HEK293T (cell line): ENCODE measurements at regions not wholly inside any gene's neighbourhood (a gene's known extent, or its start where the extent isn't known, plus 50 kb on each side); places are given as distances from the start of the nearest gene placed in this dataset.

ENCODE experiments used
- CTCF ChIA-PET: fragments of 350-600 bp; formaldehyde crosslinking; extraction: SDS; loops from one replicate; lab custom pipeline; 2021; ENCODE audit warnings: antibody characterized with exemption, inconsistent platforms; lab: Yijun Ruan, JAX
- POLR2A ChIA-PET: fragments of 350-600 bp; formaldehyde crosslinking; extraction: SDS; loops from one replicate; lab custom pipeline; 2020; ENCODE audit warnings: antibody characterized with exemption, inconsistent platforms; lab: Yijun Ruan, JAX
- DNase-seq: peaks from one replicate; pipeline ENCODE4 v3.0.0; 2012; ENCODE audit warnings: mixed read lengths; ENCODE audit errors: extremely low spot score
- ARNT ChIP-seq: fragments of 450-650 bp; IDR thresholded peaks from 2 replicates; pipeline ENCODE4 v1.6.1; 2017; ENCODE audit warnings: mild to moderate bottlenecking
- BHLHE40 ChIP-seq: fragments of 450-650 bp; IDR thresholded peaks from 2 replicates; pipeline ENCODE4 v1.6.1; 2016; ENCODE audit warnings: mild to moderate bottlenecking, moderate library complexity, borderline replicate concordance
- CTBP1 ChIP-seq: fragments of 450-650 bp; IDR thresholded peaks from 2 replicates; pipeline ENCODE4 v1.6.1; 2016; ENCODE audit warnings: borderline replicate concordance
- ELF4 ChIP-seq: fragments of 450-650 bp; IDR thresholded peaks from 2 replicates; pipeline ENCODE4 v1.6.1; 2017; ENCODE audit warnings: antibody characterized with exemption
- FOXA1 ChIP-seq: fragments of 450-650 bp; IDR thresholded peaks from 2 replicates; pipeline ENCODE4 v1.6.1; 2016; ENCODE audit warnings: mild to moderate bottlenecking
- FOXK2 ChIP-seq: fragments of 450-650 bp; IDR thresholded peaks from 2 replicates; pipeline ENCODE4 v1.6.1; 2016; ENCODE audit warnings: mild to moderate bottlenecking
- FOXM1 ChIP-seq: fragments of 450-650 bp; IDR thresholded peaks from 2 replicates; pipeline ENCODE4 v1.6.1; 2017; ENCODE audit warnings: mild to moderate bottlenecking, borderline replicate concordance
- HDGF ChIP-seq: fragments of 450-650 bp; IDR thresholded peaks from 2 replicates; pipeline ENCODE4 v1.6.1; 2017; ENCODE audit warnings: antibody characterized with exemption, borderline replicate concordance
- L3MBTL2 ChIP-seq: fragments of 450-650 bp; conservative IDR thresholded peaks from 2 replicates; pipeline ENCODE4 v1.6.1; 2016; ENCODE audit warnings: mild to moderate bottlenecking
- LEF1 ChIP-seq: fragments of 450-650 bp; IDR thresholded peaks from 2 replicates; pipeline ENCODE4 v1.6.1; 2017; ENCODE audit warnings: mild to moderate bottlenecking, borderline replicate concordance
- NFRKB ChIP-seq: fragments of 450-650 bp; IDR thresholded peaks from 2 replicates; pipeline ENCODE4 v1.6.1; 2016; ENCODE audit warnings: mild to moderate bottlenecking, moderate library complexity
- SP1 ChIP-seq: fragments of 450-650 bp; IDR thresholded peaks from 2 replicates; pipeline ENCODE4 v1.6.1; 2017
- SUZ12 ChIP-seq: fragments of 450-650 bp; IDR thresholded peaks from 2 replicates; pipeline ENCODE4 v1.6.1; 2016; ENCODE audit warnings: mild to moderate bottlenecking
- TARDBP ChIP-seq: fragments of 450-650 bp; IDR thresholded peaks from 2 replicates; pipeline ENCODE4 v1.6.1; 2016
- ZNF384 ChIP-seq: fragments of 450-650 bp; IDR thresholded peaks from 2 replicates; pipeline ENCODE4 v1.6.1; 2016
- TF ChIP-seq, protein P1 (sequence below): fragments of 450-650 bp; IDR thresholded peaks from 2 replicates; pipeline ENCODE4 v1.6.1; 2016

GRCh38 chr12:66915306-66915904, 236.5 kb upstream of the GRIP1 start:
- ChIA-PET CTCF (no interaction called here), POLR2A (no interaction called here)
- peak; percentile 14 for DNase-seq
- no peak for TF ChIP-seq BHLHE40
- TF ChIP-seq, protein P1, sequence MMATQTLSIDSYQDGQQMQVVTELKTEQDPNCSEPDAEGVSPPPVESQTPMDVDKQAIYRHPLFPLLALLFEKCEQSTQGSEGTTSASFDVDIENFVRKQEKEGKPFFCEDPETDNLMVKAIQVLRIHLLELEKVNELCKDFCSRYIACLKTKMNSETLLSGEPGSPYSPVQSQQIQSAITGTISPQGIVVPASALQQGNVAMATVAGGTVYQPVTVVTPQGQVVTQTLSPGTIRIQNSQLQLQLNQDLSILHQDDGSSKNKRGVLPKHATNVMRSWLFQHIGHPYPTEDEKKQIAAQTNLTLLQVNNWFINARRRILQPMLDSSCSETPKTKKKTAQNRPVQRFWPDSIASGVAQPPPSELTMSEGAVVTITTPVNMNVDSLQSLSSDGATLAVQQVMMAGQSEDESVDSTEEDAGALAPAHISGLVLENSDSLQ = peak; percentile 46; the same call in 1 of the 2 replicates

- POLR2A ChIA-PET = no interaction called here
- CTCF ChIA-PET = no interaction called here
- TF ChIP-seq HDGF = no peak
- TF ChIP-seq CTBP1 = no peak
- TF ChIP-seq SP1 = no peak
- no peak for TF ChIP-seq TARDBP
- TF ChIP-seq, protein P1 = no peak
- TF ChIP-seq ARNT = no peak
- DNase-seq = no peak
Measured at GRCh38 chr12:66916189-66916588, 237.3 kb upstream of the GRIP1 start.

GRCh38 chr12:66919466-66919865, 240.6 kb upstream of the GRIP1 start:
- POLR2A ChIA-PET = no interaction called here
- CTCF ChIA-PET = no interaction called here
- TF ChIP-seq, protein P1 = no peak
- TF ChIP-seq ARNT = no peak
- no peak for TF ChIP-seq FOXK2
- no peak for TF ChIP-seq L3MBTL2
- DNase-seq = no peak

- no peak for TF ChIP-seq HDGF
- TF ChIP-seq BHLHE40 = no peak
- no peak for TF ChIP-seq TARDBP
- TF ChIP-seq LEF1 = no peak
- TF ChIP-seq SP1 = no peak
- TF ChIP-seq, protein P1 = no peak
- TF ChIP-seq FOXA1 = no peak
- no peak for TF ChIP-seq ARNT
- no peak for TF ChIP-seq FOXK2
- POLR2A ChIA-PET = no interaction called here
- CTCF ChIA-PET = no interaction called here
Measured at GRCh38 chr12:66920205-66920604, 241.3 kb upstream of the GRIP1 start.

DNA sequence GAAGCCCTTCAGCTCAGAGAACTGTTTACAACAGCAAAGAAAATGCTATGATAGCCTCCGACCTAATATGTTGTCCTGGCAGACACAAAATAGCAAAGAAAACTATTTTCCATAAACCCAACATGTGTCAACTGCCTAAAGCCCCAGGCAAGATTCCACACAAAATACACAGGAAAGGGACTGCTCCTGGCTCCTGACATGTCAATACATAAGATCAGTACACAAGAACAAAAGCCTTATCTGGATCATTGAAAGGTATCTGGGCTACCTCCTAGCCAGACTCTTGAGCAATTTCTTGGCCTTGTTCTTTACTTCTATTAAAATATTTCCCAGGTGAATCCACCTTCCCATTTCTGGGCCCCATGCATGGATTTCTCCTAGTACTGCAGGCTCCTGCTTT, 242.3 kb upstream of the GRIP1 start:
- CTCF ChIA-PET = no interaction called here
- TF ChIP-seq CTBP1 = no peak
- TF ChIP-seq BHLHE40 = no peak
- no peak for TF ChIP-seq ZNF384
- TF ChIP-seq FOXA1 = no peak
- TF ChIP-seq NFRKB = no peak
- no peak for TF ChIP-seq ARNT
- TF ChIP-seq SP1 = no peak
- TF ChIP-seq ELF4 = no peak
- TF ChIP-seq HDGF = no peak
- TF ChIP-seq FOXK2 = no peak
- TF ChIP-seq SUZ12 = no peak
- no peak for TF ChIP-seq L3MBTL2
- TF ChIP-seq FOXM1 = no peak
- TF ChIP-seq, protein P1 = no peak
- DNase-seq = no peak
- POLR2A ChIA-PET = no interaction called here

More at GRCh38 chr12:66920205-66920604, 241.3 kb upstream of the GRIP1 start:
- DNase-seq = no peak

DNA sequence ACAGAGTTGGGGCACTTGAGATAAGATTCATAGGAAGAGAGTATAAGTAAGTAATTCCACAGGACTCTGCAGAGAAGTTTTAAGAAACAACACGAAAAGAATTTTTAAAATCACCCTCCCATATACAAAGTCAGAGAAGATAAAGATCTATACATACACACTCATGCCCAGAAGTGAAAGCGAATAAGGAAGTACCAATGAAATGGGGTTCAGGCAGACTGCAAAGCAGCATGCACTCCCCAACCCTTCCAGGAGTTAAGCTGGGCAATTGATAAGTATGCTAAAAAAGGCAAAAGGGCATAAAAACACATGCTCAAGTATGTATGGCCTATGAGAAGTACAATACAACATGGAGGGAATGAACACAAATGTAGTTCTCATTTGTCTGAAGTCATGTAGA, 246.2 kb upstream of the GRIP1 start:
- TF ChIP-seq SUZ12 = no peak
- TF ChIP-seq CTBP1 = no peak
- TF ChIP-seq TARDBP = no peak
- TF ChIP-seq FOXK2 = no peak
- TF ChIP-seq LEF1 = no peak
- no peak for TF ChIP-seq ELF4
- TF ChIP-seq BHLHE40 = no peak
- no peak for TF ChIP-seq ZNF384
- TF ChIP-seq HDGF = no peak
- no peak for DNase-seq
- ChIA-PET CTCF (no interaction called here), POLR2A (no interaction called here)
